PFSK-1 (cell line): ENCODE measurements at regions not wholly inside any gene's neighbourhood (a gene's known extent, or its start where the extent isn't known, plus 50 kb on each side); places are given as distances from the start of the nearest gene placed in this dataset.

Source experiments
- FOXP2 ChIP-seq: optimal IDR thresholded peaks from 2 replicates; pipeline ENCODE3; 2011; ENCODE audit warnings: borderline replicate concordance, control low read depth, inconsistent platforms; ENCODE audit not compliant: insufficient read depth; ENCODE audit errors: extremely low read length, extremely low read depth
- POLR2AphosphoS5 ChIP-seq: IDR thresholded peaks from 2 replicates; pipeline ENCODE4 v1.6.1; 2012; ENCODE audit warnings: low read depth, mild to moderate bottlenecking, control low read depth, low read length, moderate library complexity
- SIN3A ChIP-seq: IDR thresholded peaks from 2 replicates; pipeline ENCODE4 v1.6.1; 2012; ENCODE audit warnings: mild to moderate bottlenecking, low read length, moderate library complexity, borderline replicate concordance; ENCODE audit not compliant: insufficient read depth
- TAF1 ChIP-seq: IDR thresholded peaks from 2 replicates; pipeline ENCODE4 v1.6.1; 2012; ENCODE audit warnings: low read length, control low read depth, borderline replicate concordance; ENCODE audit not compliant: insufficient read depth
- TF ChIP-seq, protein P1 (sequence below), 2 experiments: IDR thresholded peaks; 2 replicates each; pipeline versions ENCODE4 v1.6.1 to v1.8.0; 2011 to 2012; ENCODE audit warnings: low read depth in 2 of 2, low read length in 2 of 2, control low read depth in 1 of 2, inconsistent platforms in 1 of 2, mild to moderate bottlenecking in 1 of 2, moderate library complexity in 1 of 2; ENCODE audit not compliant: insufficient read depth in 1 of 2

DNA sequence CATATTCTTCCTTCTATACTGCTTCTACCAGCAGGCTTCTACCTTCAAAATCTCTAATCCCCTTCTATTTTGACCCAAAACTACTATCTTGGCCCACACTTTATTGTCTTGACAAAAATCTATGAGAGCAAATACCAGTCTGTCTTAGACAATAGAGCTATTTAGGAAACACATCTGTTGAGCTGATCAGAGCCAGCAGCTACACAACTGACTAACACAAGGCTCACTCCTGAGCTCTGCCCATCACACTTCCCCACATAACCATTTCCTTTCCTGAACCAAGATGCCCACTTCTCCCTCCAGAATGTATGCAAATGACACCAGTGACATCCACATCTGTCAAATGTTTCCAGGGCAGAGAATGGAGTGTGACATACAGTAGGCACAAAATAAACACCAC, 293.9 kb upstream of the HSFY2 start:
- TF ChIP-seq SIN3A (no peak), POLR2AphosphoS5 (no peak), TAF1 (no peak), FOXP2 (no peak)
- TF ChIP-seq, protein P1, sequence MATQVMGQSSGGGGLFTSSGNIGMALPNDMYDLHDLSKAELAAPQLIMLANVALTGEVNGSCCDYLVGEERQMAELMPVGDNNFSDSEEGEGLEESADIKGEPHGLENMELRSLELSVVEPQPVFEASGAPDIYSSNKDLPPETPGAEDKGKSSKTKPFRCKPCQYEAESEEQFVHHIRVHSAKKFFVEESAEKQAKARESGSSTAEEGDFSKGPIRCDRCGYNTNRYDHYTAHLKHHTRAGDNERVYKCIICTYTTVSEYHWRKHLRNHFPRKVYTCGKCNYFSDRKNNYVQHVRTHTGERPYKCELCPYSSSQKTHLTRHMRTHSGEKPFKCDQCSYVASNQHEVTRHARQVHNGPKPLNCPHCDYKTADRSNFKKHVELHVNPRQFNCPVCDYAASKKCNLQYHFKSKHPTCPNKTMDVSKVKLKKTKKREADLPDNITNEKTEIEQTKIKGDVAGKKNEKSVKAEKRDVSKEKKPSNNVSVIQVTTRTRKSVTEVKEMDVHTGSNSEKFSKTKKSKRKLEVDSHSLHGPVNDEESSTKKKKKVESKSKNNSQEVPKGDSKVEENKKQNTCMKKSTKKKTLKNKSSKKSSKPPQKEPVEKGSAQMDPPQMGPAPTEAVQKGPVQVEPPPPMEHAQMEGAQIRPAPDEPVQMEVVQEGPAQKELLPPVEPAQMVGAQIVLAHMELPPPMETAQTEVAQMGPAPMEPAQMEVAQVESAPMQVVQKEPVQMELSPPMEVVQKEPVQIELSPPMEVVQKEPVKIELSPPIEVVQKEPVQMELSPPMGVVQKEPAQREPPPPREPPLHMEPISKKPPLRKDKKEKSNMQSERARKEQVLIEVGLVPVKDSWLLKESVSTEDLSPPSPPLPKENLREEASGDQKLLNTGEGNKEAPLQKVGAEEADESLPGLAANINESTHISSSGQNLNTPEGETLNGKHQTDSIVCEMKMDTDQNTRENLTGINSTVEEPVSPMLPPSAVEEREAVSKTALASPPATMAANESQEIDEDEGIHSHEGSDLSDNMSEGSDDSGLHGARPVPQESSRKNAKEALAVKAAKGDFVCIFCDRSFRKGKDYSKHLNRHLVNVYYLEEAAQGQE (IDR thresholded peaks at IDR 0.05; ENCODE audit: insufficient read depth in 1 of 2, low read depth in 2 of 2, low read length in 2 of 2): no peak
